NT2/D1 (cell line): ENCODE measurements at regions not wholly inside any gene's neighbourhood (a gene's known extent, or its start where the extent isn't known, plus 50 kb on each side); places are given as distances from the start of the nearest gene placed in this dataset.
"Not testable (repeated sequence)": the region's sequence is repeated elsewhere in the genome, so short reads cannot be mapped to it uniquely, and the experiment has no call there.

Experiments used
- DNase-seq: peaks from one replicate; pipeline ENCODE4 v3.0.0-alpha.2; 2011; ENCODE audit warnings: low read depth, low spot score
- H3K27me3 ChIP-seq: 2 replicates; pipeline ENCODE4 v1.6.0; 2011; ENCODE audit warnings: mild to moderate bottlenecking; ENCODE audit not compliant: insufficient read length, insufficient read depth
- H3K36me3 ChIP-seq: 2 replicates; pipeline ENCODE4 v1.6.1; 2011; ENCODE audit warnings: mild to moderate bottlenecking, low read length, mixed read lengths; ENCODE audit not compliant: insufficient read depth, insufficient read length
- H3K4me1 ChIP-seq: 2 replicates; pipeline ENCODE4 v1.5.1; 2011; ENCODE audit not compliant: insufficient read depth, insufficient read length
- H3K4me3 ChIP-seq: 2 replicates; pipeline ENCODE4 v1.5.1; 2011; ENCODE audit warnings: low read depth; ENCODE audit not compliant: insufficient read length
- H3K9ac ChIP-seq: 2 replicates; pipeline ENCODE4 v1.6.0; 2011; ENCODE audit warnings: low read depth; ENCODE audit not compliant: insufficient read length
- H3K9me3 ChIP-seq: 2 replicates; pipeline ENCODE4 v1.5.1; 2011; ENCODE audit warnings: mild to moderate bottlenecking, low read length; ENCODE audit not compliant: insufficient read depth
- SUZ12 ChIP-seq: IDR thresholded peaks from 2 replicates; pipeline ENCODE4 v1.6.1; 2011; ENCODE audit not compliant: insufficient read length, insufficient read depth; ENCODE audit errors: extremely low read depth
- YY1 ChIP-seq: IDR thresholded peaks from 2 replicates; pipeline ENCODE4 v1.6.1; 2011; ENCODE audit not compliant: insufficient read length, insufficient read depth
- ZNF274 ChIP-seq: IDR thresholded peaks from 2 replicates; pipeline ENCODE4 v1.6.1; 2011; ENCODE audit warnings: mild to moderate bottlenecking, low read depth, low read length

- no peak for DNase-seq
- no peak for TF ChIP-seq SUZ12
- TF ChIP-seq ZNF274 = no peak
- no peak for TF ChIP-seq YY1
- H3K4me3 ChIP-seq = no peak overlapping the region
- no peak overlapping the region for H3K9ac ChIP-seq
- no peaks in the 10 kb centered on the region for H3K27me3 ChIP-seq
- H3K9me3 ChIP-seq = no peaks in the 10 kb centered on the region
- no peaks in the 10 kb centered on the region for H3K4me1 ChIP-seq
- H3K36me3 ChIP-seq = no peaks in the 10 kb centered on the region
Measured at GRCh38 chr2:146392631-146393030, 1452.2 kb upstream of the ACVR2A start.

GRCh38 chr2:146392186-146392585 lies 1452.6 kb upstream of the ACVR2A start:
- Histone ChIP-seq H3K4me3 (no peak overlapping the region), H3K9ac (no peak overlapping the region), H3K9me3 (no peaks in the 10 kb centered on the region), H3K36me3 (no peaks in the 10 kb centered on the region), H3K27me3 (no peaks in the 10 kb centered on the region), H3K4me1 (no peaks in the 10 kb centered on the region)
- TF ChIP-seq YY1 (no peak), SUZ12 (no peak), ZNF274 (no peak)
- no peak for DNase-seq

- no peaks in the 10 kb centered on the region for H3K36me3 ChIP-seq
- H3K27me3 ChIP-seq = no peaks in the 10 kb centered on the region
- no peak overlapping the region for H3K9ac ChIP-seq
- no peak overlapping the region for H3K4me3 ChIP-seq
- DNase-seq = no peak
- no peaks in the 10 kb centered on the region for H3K4me1 ChIP-seq
- no peaks in the 10 kb centered on the region for H3K9me3 ChIP-seq
- TF ChIP-seq SUZ12 (no peak), YY1 (no peak), ZNF274 (no peak)
Measured at GRCh38 chr2:146388757-146389156, 1456.1 kb upstream of the ACVR2A start.

- H3K9me3 ChIP-seq = no peaks in the 10 kb centered on the region
- TF ChIP-seq ZNF274 = no peak
- no peak for TF ChIP-seq YY1
- TF ChIP-seq SUZ12 = no peak
- no peak overlapping the region for H3K9ac ChIP-seq
- no peak for DNase-seq
- H3K4me3 ChIP-seq = no peak overlapping the region
- H3K27me3 ChIP-seq = no peaks in the 10 kb centered on the region
- H3K36me3 ChIP-seq = no peaks in the 10 kb centered on the region
- H3K4me1 ChIP-seq = no peaks in the 10 kb centered on the region
Measured at GRCh38 chr2:146386096-146386495, 1458.7 kb upstream of the ACVR2A start.

- Histone ChIP-seq H3K4me3 (no peak overlapping the region), H3K36me3 (no peaks in the 10 kb centered on the region), H3K4me1 (no peaks in the 10 kb centered on the region), H3K27me3 (no peaks in the 10 kb centered on the region), H3K9me3 (no peaks in the 10 kb centered on the region), H3K9ac (no peak overlapping the region)
- no peak for DNase-seq
- TF ChIP-seq ZNF274 (no peak), SUZ12 (no peak), YY1 (no peak)
Measured at GRCh38 chr2:146385031-146385430, 1459.8 kb upstream of the ACVR2A start.

GRCh38 chr2:146376511-146377064 lies 1468.2 kb upstream of the ACVR2A start:
- H3K9me3 ChIP-seq = no peaks in the 10 kb centered on the region
- no peak for TF ChIP-seq ZNF274
- no peak for TF ChIP-seq YY1
- TF ChIP-seq SUZ12 = no peak
- no peak for DNase-seq
- no peak overlapping the region for H3K9ac ChIP-seq
- H3K36me3 ChIP-seq = no peaks in the 10 kb centered on the region
- H3K4me1 ChIP-seq = no peaks in the 10 kb centered on the region
- no peaks in the 10 kb centered on the region for H3K27me3 ChIP-seq
- no peak overlapping the region for H3K4me3 ChIP-seq

GRCh38 chr2:146374505-146374904 lies 1470.3 kb upstream of the ACVR2A start:
- H3K36me3 ChIP-seq = no peaks in the 10 kb centered on the region
- TF ChIP-seq SUZ12 (no peak), ZNF274 (no peak)
- no peaks in the 10 kb centered on the region for H3K27me3 ChIP-seq
- no peak overlapping the region for H3K4me3 ChIP-seq
- H3K9ac ChIP-seq = no peak overlapping the region
- no peaks in the 10 kb centered on the region for H3K9me3 ChIP-seq
- no peaks in the 10 kb centered on the region for H3K4me1 ChIP-seq
- no peak for DNase-seq

GRCh38 chr2:146371364-146371763 lies 1473.5 kb upstream of the ACVR2A start:
- not testable (repeated sequence) for H3K36me3 ChIP-seq, H3K9ac ChIP-seq, H3K27me3 ChIP-seq, H3K9me3 ChIP-seq, H3K4me1 ChIP-seq, H3K4me3 ChIP-seq, DNase-seq
